CD8-positive, alpha-beta memory T cell (primary cell): ENCODE measurements at regions not wholly inside any gene's neighbourhood (a gene's known extent, or its start where the extent isn't known, plus 50 kb on each side); places are given as distances from the start of the nearest gene placed in this dataset.

Experiments used
- CTCF ChIA-PET: fragments of 350-600 bp; sonication (Branson Sonifier 250); formaldehyde crosslinking; loops from one replicate; lab custom pipeline; 2021; ENCODE audit warnings: antibody characterized with exemption; lab: Charles Lee
- POLR2A ChIA-PET: fragments of 350-600 bp; sonication (Branson Sonifier 250); formaldehyde crosslinking; loops from one replicate; lab custom pipeline; 2021; ENCODE audit warnings: antibody characterized with exemption; lab: Charles Lee
- DNase-seq, 5 donors: peaks; one replicate each; pipeline versions ENCODE4 v3.0.0 to v3.0.0-alpha.2; 2020 to 2022; ENCODE audit warnings: mixed read lengths in 1 of 5
- H3K27ac ChIP-seq: one replicate; pipeline ENCODE4 v1.7.0; 2013; ENCODE audit warnings: low read depth, mild to moderate bottlenecking, low read length, moderate library complexity
- H3K27me3 ChIP-seq: 2 replicates; pipeline ENCODE4 v1.7.0; 2013; ENCODE audit warnings: low read length, mild to moderate bottlenecking; ENCODE audit not compliant: insufficient read depth, poor library complexity, severe bottlenecking
- H3K36me3 ChIP-seq: 2 replicates; pipeline ENCODE4 v1.7.0; 2013; ENCODE audit warnings: mild to moderate bottlenecking, low read length, moderate library complexity; ENCODE audit not compliant: insufficient read depth
- H3K4me1 ChIP-seq: 2 replicates; pipeline ENCODE4 v1.7.0; 2013; ENCODE audit warnings: mild to moderate bottlenecking, low read length, moderate library complexity; ENCODE audit not compliant: insufficient read depth
- H3K4me3 ChIP-seq: 2 replicates; pipeline ENCODE4 v1.7.0; 2013; ENCODE audit warnings: mild to moderate bottlenecking, low read length
- H3K9me3 ChIP-seq: 2 replicates; pipeline ENCODE4 v1.7.0; 2013; ENCODE audit warnings: mild to moderate bottlenecking, low read length
- H3K27ac Mint-ChIP-seq, 8 donors: one replicate each; pipeline ENCODE4 v1.8.0; 2020 to 2021; ENCODE audit warnings: mixed read lengths in 8 of 8, mild to moderate bottlenecking in 6 of 8, inconsistent platforms in 3 of 8, moderate library complexity in 3 of 8
- H3K27me3 Mint-ChIP-seq, 2 donors: one replicate each; pipeline ENCODE4 v1.8.0; 2020 to 2021; ENCODE audit warnings: mixed read lengths in 2 of 2, mild to moderate bottlenecking in 1 of 2, moderate library complexity in 1 of 2
- H3K36me3 Mint-ChIP-seq, 3 donors: one replicate each; pipeline ENCODE4 v1.8.0; 2020 to 2021; ENCODE audit warnings: mixed read lengths in 3 of 3, inconsistent platforms in 1 of 3, mild to moderate bottlenecking in 1 of 3
- H3K4me1 Mint-ChIP-seq, 3 donors: one replicate each; pipeline ENCODE4 v1.8.0; 2020 to 2021; ENCODE audit warnings: mixed read lengths in 3 of 3, inconsistent platforms in 1 of 3, mild to moderate bottlenecking in 1 of 3
- H3K4me3 Mint-ChIP-seq, 7 donors: one replicate each; pipeline ENCODE4 v1.8.0; 2020 to 2021; ENCODE audit warnings: mixed read lengths in 7 of 7, mild to moderate bottlenecking in 6 of 7, moderate library complexity in 4 of 7, inconsistent platforms in 2 of 7
- H3K9me3 Mint-ChIP-seq, 5 donors: one replicate each; pipeline ENCODE4 v1.8.0; 2020 to 2022; ENCODE audit warnings: mixed read lengths in 5 of 5, mild to moderate bottlenecking in 3 of 5, moderate library complexity in 2 of 5, inconsistent platforms in 1 of 5

GRCh38 chr6:115613488-115613887 is 447.2 kb downstream of the FRK start:
- H3K4me3 ChIP-seq: no peak overlapping the region
- no peak overlapping the region for H3K27ac ChIP-seq
- Mint-ChIP-seq H3K27ac (no peak overlapping the region), H3K27me3 (no peaks in the 10 kb centered on the region), H3K36me3 (no peaks in the 10 kb centered on the region), H3K4me3 (no peak overlapping the region), H3K4me1 (no peaks in the 10 kb centered on the region), H3K9me3 (peaks cover 0 to 27% (median 7%) of the 10 kb centered on the region in 5 donors)
- H3K36me3 ChIP-seq: no peaks in the 10 kb centered on the region
- ChIA-PET CTCF (no interaction called here), POLR2A (no interaction called here)
- H3K9me3 ChIP-seq: no peaks in the 10 kb centered on the region
- no peaks in the 10 kb centered on the region for H3K27me3 ChIP-seq
- no peak for DNase-seq
- H3K4me1 ChIP-seq: no peaks in the 10 kb centered on the region

GRCh38 chr6:115612796-115613479 is 447.8 kb downstream of the FRK start:
- Histone ChIP-seq H3K27me3 (no peaks in the 10 kb centered on the region), H3K36me3 (no peaks in the 10 kb centered on the region), H3K4me1 (no peaks in the 10 kb centered on the region), H3K27ac (no peak overlapping the region), H3K9me3 (no peaks in the 10 kb centered on the region), H3K4me3 (no peak overlapping the region)
- Mint-ChIP-seq H3K9me3 (peaks cover 0 to 23% (median 7%) of the 10 kb centered on the region in 5 donors), H3K4me1 (no peaks in the 10 kb centered on the region), H3K36me3 (no peaks in the 10 kb centered on the region), H3K4me3 (no peak overlapping the region), H3K27me3 (no peaks in the 10 kb centered on the region), H3K27ac (no peak overlapping the region)
- ChIA-PET POLR2A (no interaction called here), CTCF (no interaction called here)
- DNase-seq: no peak

GRCh38 chr6:115612216-115612615 is 448.5 kb downstream of the FRK start:
- no peaks in the 10 kb centered on the region for H3K4me1 ChIP-seq
- Mint-ChIP-seq H3K9me3 (peaks cover 0 to 23% (median 5%) of the 10 kb centered on the region in 5 donors), H3K4me1 (no peaks in the 10 kb centered on the region), H3K27me3 (no peaks in the 10 kb centered on the region), H3K4me3 (no peak overlapping the region), H3K27ac (no peak overlapping the region), H3K36me3 (no peaks in the 10 kb centered on the region)
- H3K36me3 ChIP-seq: no peaks in the 10 kb centered on the region
- DNase-seq: no peak
- no peak overlapping the region for H3K4me3 ChIP-seq
- CTCF ChIA-PET: no interaction called here
- POLR2A ChIA-PET: no interaction called here
- no peak overlapping the region for H3K27ac ChIP-seq
- H3K27me3 ChIP-seq: no peaks in the 10 kb centered on the region
- H3K9me3 ChIP-seq: no peaks in the 10 kb centered on the region

GRCh38 chr6:115610696-115611095 is 450.0 kb downstream of the FRK start:
- Mint-ChIP-seq H3K27ac (no peak overlapping the region), H3K27me3 (no peaks in the 10 kb centered on the region), H3K9me3 (peaks cover 0 to 19% (median 3%) of the 10 kb centered on the region in 5 donors), H3K4me1 (no peaks in the 10 kb centered on the region), H3K36me3 (no peaks in the 10 kb centered on the region), H3K4me3 (no peak overlapping the region)
- ChIA-PET CTCF (no interaction called here), POLR2A (no interaction called here)
- Histone ChIP-seq H3K9me3 (no peaks in the 10 kb centered on the region), H3K27ac (no peak overlapping the region), H3K4me3 (no peak overlapping the region), H3K36me3 (no peaks in the 10 kb centered on the region), H3K27me3 (no peaks in the 10 kb centered on the region), H3K4me1 (no peaks in the 10 kb centered on the region)
- no peak for DNase-seq

GRCh38 chr6:115609111-115609510 is 451.6 kb downstream of the FRK start:
- Mint-ChIP-seq H3K4me1 (no peaks in the 10 kb centered on the region), H3K9me3 (peaks cover 3 to 25% (median 6%) of the 10 kb centered on the region in 5 donors), H3K36me3 (no peaks in the 10 kb centered on the region), H3K4me3 (no peak overlapping the region), H3K27me3 (no peaks in the 10 kb centered on the region), H3K27ac (no peak overlapping the region)
- Histone ChIP-seq H3K4me3 (no peak overlapping the region), H3K27me3 (no peaks in the 10 kb centered on the region), H3K27ac (no peak overlapping the region), H3K4me1 (no peaks in the 10 kb centered on the region), H3K36me3 (no peaks in the 10 kb centered on the region), H3K9me3 (no peaks in the 10 kb centered on the region)
- CTCF ChIA-PET: no interaction called here
- no peak for DNase-seq
- POLR2A ChIA-PET: no interaction called here

DNA sequence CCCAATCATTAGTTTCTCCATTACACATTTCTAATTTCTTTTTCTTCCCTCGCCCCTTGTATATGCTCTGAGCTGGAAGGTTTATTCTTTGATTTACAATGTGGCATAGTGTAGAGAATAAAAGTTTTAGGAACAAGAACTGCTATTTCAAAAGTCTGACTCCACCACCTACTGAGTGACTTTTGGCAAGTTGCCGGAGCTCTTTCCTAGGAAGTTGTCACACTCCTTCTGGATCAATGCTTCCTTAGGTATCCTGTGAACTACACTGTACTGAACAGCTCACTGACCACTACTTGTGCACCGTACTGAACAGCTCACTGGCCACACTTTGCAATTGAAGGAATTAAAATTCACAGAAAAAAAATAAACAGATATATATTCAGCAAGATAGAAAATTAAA is 458.2 kb downstream of the FRK start:
- Histone ChIP-seq H3K27ac (no peak overlapping the region), H3K9me3 (no peaks in the 10 kb centered on the region), H3K4me1 (no peaks in the 10 kb centered on the region), H3K27me3 (no peaks in the 10 kb centered on the region), H3K36me3 (no peaks in the 10 kb centered on the region), H3K4me3 (no peak overlapping the region)
- Mint-ChIP-seq H3K36me3 (no peaks in the 10 kb centered on the region), H3K27me3 (no peaks in the 10 kb centered on the region), H3K9me3 (peaks cover 5 to 13% (median 7%) of the 10 kb centered on the region in 5 donors), H3K27ac (no peak overlapping the region), H3K4me3 (no peak overlapping the region), H3K4me1 (no peaks in the 10 kb centered on the region)
- ChIA-PET CTCF (no interaction called here), POLR2A (no interaction called here)
- DNase-seq: no peak

GRCh38 chr6:115601509-115601908 is 459.2 kb downstream of the FRK start:
- Mint-ChIP-seq H3K36me3 (no peaks in the 10 kb centered on the region), H3K4me1 (no peaks in the 10 kb centered on the region), H3K4me3 (no peak overlapping the region), H3K27ac (no peak overlapping the region), H3K9me3 (peaks cover 6 to 17% (median 7%) of the 10 kb centered on the region in 5 donors), H3K27me3 (no peaks in the 10 kb centered on the region)
- no peaks in the 10 kb centered on the region for H3K36me3 ChIP-seq
- ChIA-PET CTCF (no interaction called here), POLR2A (no interaction called here)
- no peaks in the 10 kb centered on the region for H3K4me1 ChIP-seq
- no peaks in the 10 kb centered on the region for H3K9me3 ChIP-seq
- H3K4me3 ChIP-seq: no peak overlapping the region
- no peak for DNase-seq
- H3K27ac ChIP-seq: no peak overlapping the region
- H3K27me3 ChIP-seq: no peaks in the 10 kb centered on the region

GRCh38 chr6:115601064-115601463 is 459.6 kb downstream of the FRK start:
- H3K4me1 Mint-ChIP-seq: no peaks in the 10 kb centered on the region
- Histone ChIP-seq H3K4me3 (no peak overlapping the region), H3K27me3 (no peaks in the 10 kb centered on the region), H3K9me3 (no peaks in the 10 kb centered on the region), H3K4me1 (no peaks in the 10 kb centered on the region), H3K36me3 (no peaks in the 10 kb centered on the region), H3K27ac (no peak overlapping the region)
- H3K9me3 Mint-ChIP-seq: peaks cover 6 to 17% (median 7%) of the 10 kb centered on the region in 5 donors
- H3K27ac Mint-ChIP-seq: no peak overlapping the region
- ChIA-PET POLR2A (no interaction called here), CTCF (no interaction called here)
- no peaks in the 10 kb centered on the region for H3K27me3 Mint-ChIP-seq
- DNase-seq: no peak
- H3K4me3 Mint-ChIP-seq: no peak overlapping the region
- no peaks in the 10 kb centered on the region for H3K36me3 Mint-ChIP-seq
